ENCODE measurements at regions not wholly inside any gene's neighbourhood (a gene's known extent, or its start where the extent isn't known, plus 50 kb on each side); places are given as distances from the start of the nearest gene placed in this dataset.
"Not testable (repeated sequence)": the region's sequence is repeated elsewhere in the genome, so short reads cannot be mapped to it uniquely, and the experiment has no call there.

DNA sequence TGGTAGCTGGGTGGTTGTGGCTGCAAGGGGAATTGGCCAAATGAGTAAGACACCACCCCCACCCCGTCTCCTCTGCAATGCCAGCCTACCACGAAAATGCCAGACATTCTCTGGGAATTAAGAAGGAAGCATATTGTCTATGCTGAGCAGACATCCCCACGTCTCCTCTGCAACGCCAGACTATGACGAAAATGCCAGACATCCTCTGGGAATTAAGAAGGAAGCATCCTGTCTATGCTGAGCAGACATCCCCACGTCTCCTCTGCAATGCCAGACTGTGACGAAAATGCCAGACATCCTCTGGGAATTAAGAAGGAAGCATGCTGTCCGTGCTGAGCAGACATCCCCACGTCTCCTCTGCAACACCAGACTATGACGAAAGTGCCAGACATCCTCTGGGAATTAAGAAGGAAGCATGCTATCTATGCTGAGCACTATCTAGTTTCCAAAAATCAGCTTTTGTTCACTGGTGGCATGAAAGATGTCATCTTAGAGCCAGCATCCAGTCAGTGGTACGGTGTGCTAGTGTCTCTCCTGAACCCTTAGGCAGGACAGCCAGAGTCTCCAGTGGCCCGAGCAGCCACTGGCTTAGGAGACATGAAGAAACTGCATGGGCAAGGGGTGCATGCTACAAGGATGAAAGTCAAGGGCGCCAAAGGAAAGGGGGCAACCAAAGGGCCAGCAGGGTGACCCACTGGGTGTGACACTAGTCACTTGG, 339.8 kb upstream of the FRG1 start:
- no peak for DNase-seq (ENCODE audit: low spot score)

- not testable (repeated sequence) for DNase-seq (ENCODE audit: low spot score)
Measured at GRCh38 chr4:189602827-189603226, 337.8 kb upstream of the FRG1 start.

DNA sequence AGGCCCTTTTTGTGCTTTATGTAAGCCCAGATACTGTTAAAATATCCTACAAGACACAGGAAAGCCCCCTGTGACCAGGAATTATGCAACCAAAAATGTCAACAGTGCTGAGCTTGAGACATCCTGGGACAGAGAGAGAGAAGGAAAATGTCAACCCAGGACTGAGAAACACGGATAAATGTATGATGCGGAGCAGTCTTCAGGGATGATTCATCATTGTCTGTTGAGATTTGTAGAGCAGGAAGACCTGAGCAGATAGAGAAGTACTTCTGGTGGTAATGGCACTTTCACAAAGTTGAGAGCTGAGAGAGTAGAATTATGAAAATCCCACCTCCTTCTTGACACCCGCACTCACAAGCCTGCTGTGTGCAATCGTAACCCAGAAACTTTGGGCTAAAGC, 330.1 kb upstream of the FRG1 start:
- not testable (repeated sequence) for DNase-seq (ENCODE audit: low spot score)

DNA sequence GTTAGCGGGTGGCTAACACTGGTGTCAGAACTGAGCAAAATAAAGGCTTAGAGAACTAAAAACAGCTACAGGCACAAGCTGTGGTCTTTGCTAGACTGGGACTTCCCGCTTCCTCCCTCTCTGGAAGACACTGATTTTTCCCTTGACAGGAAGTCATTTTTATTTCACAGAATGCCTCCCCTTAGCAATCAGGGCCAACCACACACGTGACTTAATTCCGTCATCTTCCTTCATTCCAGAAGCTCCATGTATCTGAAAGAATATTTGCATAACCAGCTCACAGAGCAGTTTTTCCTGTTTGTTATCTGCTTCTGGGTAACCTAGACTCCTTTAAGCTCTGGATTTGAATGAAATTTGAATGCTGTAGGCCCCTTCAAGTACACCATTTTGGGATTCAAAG, 327.5 kb upstream of the FRG1 start:
- DNase-seq (ENCODE audit: low spot score): no peak

GRCh38 chr4:189615217-189615663, 325.4 kb upstream of the FRG1 start:
- DNase-seq (ENCODE audit: low spot score): no peak

- not testable (repeated sequence) for DNase-seq (ENCODE audit: low spot score)
Measured at GRCh38 chr4:189617741-189618140, 322.9 kb upstream of the FRG1 start.

- not testable (repeated sequence) for DNase-seq (ENCODE audit: low spot score)
Measured at GRCh38 chr4:189619441-189620250, 321.0 kb upstream of the FRG1 start.

GRCh38 chr4:189622574-189622973, 318.1 kb upstream of the FRG1 start:
- DNase-seq (ENCODE audit: low spot score): not testable (repeated sequence)

- DNase-seq (ENCODE audit: low spot score): not testable (repeated sequence)
Measured at GRCh38 chr4:189627041-189627440, 313.6 kb upstream of the FRG1 start.

- not testable (repeated sequence) for DNase-seq (ENCODE audit: low spot score)
Measured at GRCh38 chr4:189629733-189630132, 310.9 kb upstream of the FRG1 start.

DNA sequence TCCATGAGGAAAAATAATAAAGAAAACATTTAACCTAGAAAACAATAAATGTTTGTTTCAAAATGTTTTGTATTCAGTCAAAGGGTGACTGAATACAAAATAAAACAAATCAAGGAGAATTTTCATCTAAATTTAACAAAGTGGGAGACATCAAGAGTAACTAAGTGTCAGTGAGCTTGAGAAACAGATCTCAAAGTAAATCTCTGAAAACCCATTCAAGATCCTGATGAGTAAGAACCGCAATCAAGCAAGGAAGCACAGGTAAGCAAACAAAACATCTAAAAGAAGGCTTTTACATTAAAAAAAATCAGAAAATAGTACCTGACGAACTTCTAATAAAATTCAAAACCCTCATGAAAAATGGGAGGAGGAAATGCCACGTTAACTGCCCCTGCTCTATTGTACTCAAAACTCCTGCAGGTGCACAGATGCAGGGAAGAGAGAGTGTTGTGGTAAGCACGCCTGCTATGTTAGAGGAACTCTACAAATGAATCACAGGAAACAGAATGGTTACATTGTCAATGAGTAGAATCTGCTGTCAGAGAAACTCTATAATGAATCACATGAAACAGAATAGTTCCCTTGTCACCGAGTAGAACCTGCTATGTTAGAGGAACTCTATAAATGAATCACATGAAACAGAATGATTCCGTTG, 309.6 kb upstream of the FRG1 start:
- not testable (repeated sequence) for DNase-seq (ENCODE audit: low spot score)

- DNase-seq (ENCODE audit: low spot score): not testable (repeated sequence)
Measured at GRCh38 chr4:189631568-189631916, 309.1 kb upstream of the FRG1 start.

- not testable (repeated sequence) for DNase-seq (ENCODE audit: low spot score)
Measured at GRCh38 chr4:189650436-189650835, 290.2 kb upstream of the FRG1 start.

DNA sequence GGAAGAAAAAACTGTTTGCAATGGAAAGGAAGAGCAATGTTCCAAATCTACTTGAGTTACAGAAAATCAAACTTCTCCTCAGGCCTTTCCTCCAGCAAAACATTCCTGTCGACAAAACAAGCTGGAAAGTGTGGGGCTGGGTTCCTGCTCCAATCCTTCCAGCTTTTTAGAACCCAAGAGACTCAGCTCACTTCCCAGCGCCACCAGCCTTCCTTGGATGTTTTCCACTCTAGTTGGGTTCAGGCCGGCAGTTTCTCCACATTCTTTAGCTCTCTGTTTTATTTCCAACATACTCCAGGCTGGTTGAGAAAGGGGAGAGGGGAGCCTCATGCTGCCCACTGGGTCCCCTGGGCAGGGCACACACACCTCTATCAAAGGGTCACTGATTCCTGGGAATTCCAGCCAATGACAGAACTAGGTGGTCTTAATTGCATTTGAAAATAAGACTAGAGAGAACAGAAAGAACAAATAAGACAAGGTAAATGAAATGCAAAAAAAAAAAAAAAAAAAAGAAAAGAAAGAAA, 287.5 kb upstream of the FRG1 start:
- not testable (repeated sequence) for DNase-seq (ENCODE audit: low spot score)

DNA sequence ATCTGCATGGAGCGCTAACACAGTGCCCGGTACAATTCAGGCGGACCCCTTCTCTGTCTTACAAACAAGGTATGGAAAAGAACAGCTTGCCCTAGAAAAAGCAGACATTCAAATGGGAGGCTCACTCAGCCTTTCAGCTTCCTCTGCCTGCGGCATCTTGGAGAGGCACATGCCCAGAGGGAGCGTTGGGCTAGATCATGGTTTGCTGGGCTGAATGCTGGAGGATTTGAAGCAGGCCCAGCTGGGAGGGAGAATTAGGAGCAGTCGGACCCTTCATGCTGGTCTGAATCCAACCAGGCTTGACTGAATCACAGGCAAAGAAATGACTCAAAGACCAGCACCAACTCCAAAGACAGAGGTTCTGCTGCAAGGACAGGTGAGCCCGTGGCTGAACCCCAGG, 286.7 kb upstream of the FRG1 start:
- DNase-seq (ENCODE audit: low spot score): not testable (repeated sequence)

GRCh38 chr4:189654396-189654795, 286.3 kb upstream of the FRG1 start:
- DNase-seq (ENCODE audit: low spot score): not testable (repeated sequence)

DNA sequence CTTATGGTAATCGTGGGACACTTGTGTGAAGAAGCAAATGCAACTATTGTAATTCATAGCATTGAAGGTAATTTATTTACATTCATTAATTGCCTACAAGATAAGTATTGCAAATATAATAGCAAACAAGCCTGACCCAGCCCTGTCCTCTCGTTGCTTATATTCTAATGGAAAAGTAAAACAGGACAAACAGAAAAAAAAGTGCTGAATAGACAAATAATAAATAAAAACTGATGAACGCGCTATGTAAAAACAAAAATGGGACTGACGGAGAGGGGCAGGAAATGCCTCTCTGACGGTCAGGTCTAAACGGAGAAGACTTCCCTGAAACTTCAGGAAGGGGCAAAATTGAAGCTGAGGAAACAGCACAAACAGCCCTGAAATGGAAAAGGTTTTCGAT, 284.9 kb upstream of the FRG1 start:
- DNase-seq (ENCODE audit: low spot score): not testable (repeated sequence)

DNA sequence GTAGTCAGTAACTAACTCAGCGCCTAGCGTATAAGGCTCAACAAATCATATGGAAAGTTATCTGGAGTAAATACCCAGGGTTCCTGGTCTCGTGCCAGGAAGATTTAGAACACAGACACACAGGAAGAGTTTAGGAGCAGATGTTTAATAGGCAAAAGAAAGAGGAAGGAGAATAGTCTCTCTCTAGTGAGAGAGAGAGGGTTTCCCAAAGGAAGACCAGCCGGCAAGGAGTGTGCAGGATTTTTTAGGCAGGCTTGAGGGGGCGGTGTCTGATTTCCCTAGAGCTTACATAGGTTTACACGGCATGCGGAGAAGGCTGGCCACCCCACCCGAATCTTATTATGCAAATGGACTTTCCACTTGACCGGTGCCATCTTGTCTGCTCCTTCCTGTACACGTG, 284.0 kb upstream of the FRG1 start:
- no peak for DNase-seq (ENCODE audit: low spot score)

- DNase-seq (ENCODE audit: low spot score): not testable (repeated sequence)
Measured at GRCh38 chr4:189658259-189658658, 282.4 kb upstream of the FRG1 start.

- not testable (repeated sequence) for DNase-seq (ENCODE audit: low spot score)
Measured at GRCh38 chr4:189658831-189659230, 281.8 kb upstream of the FRG1 start.

- no peak for DNase-seq (ENCODE audit: low spot score)
Measured at GRCh38 chr4:189659287-189659686, 281.4 kb upstream of the FRG1 start.

- no peak for DNase-seq (ENCODE audit: low spot score)
Measured at GRCh38 chr4:189660722-189661360, 279.8 kb upstream of the FRG1 start.

Data from left forelimb (tissue), 1 donor.